NK-92 (cell line): ENCODE measurements at regions not wholly inside any gene's neighbourhood (a gene's known extent, or its start where the extent isn't known, plus 50 kb on each side); places are given as distances from the start of the nearest gene placed in this dataset.

ENCODE experiments used
- DNase-seq: peaks from one replicate; lab custom pipeline; 2025; ENCODE audit not compliant: unreplicated experiment; lab: John Stamatoyannopoulos, UW

DNA sequence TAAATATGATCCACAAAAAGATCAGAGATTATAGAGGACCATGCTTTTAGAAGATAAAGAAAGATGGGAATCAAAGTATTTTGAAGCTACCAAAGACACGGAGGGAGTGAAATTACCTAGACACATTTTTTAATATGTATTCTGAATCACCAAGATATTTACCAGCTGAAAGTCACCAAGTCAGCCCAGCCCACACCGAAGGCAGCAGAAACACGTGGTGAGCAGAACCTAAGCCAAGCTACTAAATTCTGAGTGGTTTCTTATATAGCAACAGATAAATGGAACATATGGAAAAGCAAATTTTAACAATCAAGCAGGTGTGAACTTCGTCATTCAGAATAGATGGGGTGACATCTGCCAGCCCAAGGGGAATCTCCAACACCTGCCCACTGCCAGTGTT, 134.7 kb upstream of the AKR1E2 start:
- no peak for DNase-seq

DNA sequence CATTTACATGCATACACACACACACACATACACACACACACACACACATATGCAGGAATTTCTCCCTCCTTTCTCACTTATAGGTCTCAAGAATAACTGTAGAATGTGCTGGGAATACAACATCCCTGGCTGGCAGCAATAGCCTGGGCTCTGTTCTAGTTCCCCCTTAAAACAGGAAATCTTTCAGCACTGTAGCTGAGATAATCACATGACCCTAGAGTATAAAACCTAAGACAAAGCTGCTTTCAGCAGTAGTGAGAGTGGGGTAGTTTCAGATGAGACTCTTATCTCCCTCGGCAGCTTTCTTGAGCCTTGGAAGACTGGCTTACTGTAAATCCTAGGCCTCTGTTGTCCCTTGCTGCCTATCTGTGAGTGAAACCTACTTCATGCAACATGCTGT, 137.4 kb upstream of the AKR1E2 start:
- DNase-seq: no peak

DNA sequence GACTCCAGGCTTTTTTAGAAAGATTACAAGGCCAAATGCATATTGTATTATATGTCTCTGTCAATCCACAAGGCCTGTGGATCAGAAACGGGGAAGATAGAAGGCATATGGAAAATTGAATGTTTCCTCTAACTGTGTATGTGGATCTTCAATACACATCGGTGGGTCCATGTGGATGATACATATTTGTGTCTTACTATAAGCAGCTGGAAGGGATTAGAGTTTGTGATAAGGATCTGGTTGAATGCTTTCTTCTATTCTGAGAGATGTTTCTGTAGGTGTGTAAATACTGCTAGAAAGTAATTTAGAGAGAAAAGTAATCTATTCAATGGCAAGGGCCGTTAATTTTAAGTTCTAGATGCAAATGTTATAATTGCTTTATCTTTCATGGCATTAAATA, 137.8 kb upstream of the AKR1E2 start:
- DNase-seq: no peak

GRCh38 chr10:4687397-4687796, 138.6 kb upstream of the AKR1E2 start:
- DNase-seq: no peak

- no peak for DNase-seq
These were observed 139.4 kb upstream of the AKR1E2 start for GRCh38 chr10:4686644-4686996.

- no peak for DNase-seq
These were observed 139.9 kb upstream of the AKR1E2 start for GRCh38 chr10:4685904-4686643.

- DNase-seq: no peak
These were observed 140.5 kb upstream of the AKR1E2 start for GRCh38 chr10:4685491-4685890.

DNA sequence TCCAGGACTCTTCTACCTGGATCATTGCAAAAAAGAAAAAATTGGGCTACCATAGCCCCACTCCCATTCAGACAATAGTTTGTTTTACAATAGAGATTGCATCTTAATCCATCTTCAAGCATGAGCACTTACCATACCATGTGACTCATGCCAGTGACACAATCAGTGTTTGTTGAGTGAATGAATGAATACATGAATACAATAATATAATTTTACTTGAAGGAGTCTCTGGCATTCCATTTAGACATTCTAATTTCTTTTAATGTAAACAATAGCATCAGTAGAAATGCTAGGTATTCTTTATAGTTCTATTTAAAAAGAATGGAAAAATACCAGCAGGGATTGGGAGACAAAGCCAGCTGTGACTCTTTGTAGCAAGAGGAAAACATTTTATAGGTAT, 141.6 kb upstream of the AKR1E2 start:
- DNase-seq: no peak

GRCh38 chr10:4683838-4684237, 142.2 kb upstream of the AKR1E2 start:
- no peak for DNase-seq

- no peak for DNase-seq
These were observed 142.9 kb upstream of the AKR1E2 start for GRCh38 chr10:4683137-4683536.

GRCh38 chr10:4678951-4679671, 146.9 kb upstream of the AKR1E2 start:
- no peak for DNase-seq

GRCh38 chr10:4678023-4678950, 147.7 kb upstream of the AKR1E2 start:
- no peak for DNase-seq

GRCh38 chr10:4677296-4678021, 148.5 kb upstream of the AKR1E2 start:
- DNase-seq: no peak

- DNase-seq: no peak
These were observed 149.4 kb upstream of the AKR1E2 start for GRCh38 chr10:4676566-4676965.

DNA sequence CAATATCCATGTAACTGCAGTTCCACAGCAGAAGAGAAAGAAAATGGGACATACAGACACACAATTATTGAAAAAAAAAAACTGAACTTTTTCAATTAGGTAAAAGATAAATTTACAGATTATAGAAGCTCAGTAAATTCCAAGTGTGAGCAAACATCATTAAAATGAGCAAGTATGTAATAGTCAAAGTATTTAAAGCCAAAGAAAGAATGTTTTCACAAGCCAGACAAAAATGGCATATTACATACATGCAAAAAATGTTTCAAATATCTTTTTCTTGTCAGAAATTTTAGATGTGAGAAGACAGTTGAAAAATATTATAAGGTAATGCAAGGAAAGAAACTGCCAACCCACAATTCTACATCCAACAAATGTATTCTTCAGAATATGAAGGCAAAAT, 150.2 kb upstream of the AKR1E2 start:
- no peak for DNase-seq

DNA sequence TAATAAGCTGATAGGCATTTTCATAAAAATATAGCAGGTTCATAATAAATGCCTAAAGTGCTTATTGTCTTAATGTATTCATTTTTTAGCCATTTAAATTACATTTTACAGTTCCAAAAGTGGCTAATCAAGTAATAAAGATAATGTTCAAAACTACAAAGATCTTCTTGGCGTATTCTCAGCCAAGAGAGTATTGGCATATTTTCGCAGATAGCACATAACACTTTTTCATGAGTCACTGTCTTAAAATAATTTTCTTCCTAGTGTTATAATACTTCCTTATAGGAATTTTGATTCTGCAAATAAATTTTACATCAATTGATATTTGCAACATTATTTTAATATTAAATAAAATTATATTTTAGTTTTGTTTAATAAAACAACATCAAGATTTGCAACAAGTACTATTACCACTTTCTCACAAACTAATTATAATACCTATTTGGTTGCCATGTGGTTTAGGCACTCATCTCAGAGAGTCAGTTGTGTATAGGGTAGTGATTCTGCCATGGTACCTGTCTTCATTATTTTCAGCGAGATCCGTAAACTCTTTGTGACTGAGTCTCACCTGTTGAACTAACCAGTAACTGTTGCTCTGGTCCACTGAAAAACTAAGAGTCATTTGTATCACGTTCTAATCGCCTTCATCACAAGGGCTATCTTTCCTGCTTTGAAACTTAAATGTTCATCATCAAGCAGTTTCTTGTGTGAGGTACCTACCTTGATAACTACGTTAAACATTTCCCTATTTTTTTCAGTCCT, 152.5 kb upstream of the AKR1E2 start:
- DNase-seq: no peak

- DNase-seq: no peak
These were observed 153.8 kb upstream of the AKR1E2 start for GRCh38 chr10:4672201-4672600.

DNA sequence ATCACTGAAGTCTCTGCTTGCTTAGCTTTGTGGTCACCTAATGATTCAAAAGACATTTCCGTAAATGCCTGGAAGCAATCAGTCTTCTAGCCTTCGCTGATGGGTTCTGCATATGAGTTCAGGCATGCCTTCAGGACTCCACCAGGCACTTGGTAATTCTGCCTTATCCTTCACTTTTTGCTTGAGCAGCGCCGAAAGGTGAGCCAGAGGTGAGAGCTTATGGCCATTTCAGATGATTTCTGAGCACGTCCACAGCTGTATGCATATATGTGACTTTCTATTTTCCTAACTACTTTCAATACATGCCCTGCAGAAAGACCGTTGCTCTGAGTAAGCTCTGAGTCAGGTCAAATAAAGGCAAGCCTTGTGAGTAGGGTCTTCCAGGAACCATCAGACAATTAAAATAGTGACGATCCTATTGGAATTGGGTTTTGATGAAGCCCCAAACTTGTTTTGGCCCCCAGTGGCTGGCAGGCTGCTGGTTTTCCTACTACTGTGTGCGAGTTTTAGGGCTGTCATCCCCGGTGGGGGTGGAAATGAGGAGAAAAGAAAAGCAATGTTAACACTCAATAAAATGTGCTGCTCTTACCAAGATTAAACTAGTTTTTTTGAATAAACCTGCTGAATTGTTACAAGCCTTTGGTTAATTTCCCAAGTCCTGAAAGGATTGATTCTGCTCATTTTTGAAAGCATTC, 154.4 kb upstream of the AKR1E2 start:
- no peak for DNase-seq

DNA sequence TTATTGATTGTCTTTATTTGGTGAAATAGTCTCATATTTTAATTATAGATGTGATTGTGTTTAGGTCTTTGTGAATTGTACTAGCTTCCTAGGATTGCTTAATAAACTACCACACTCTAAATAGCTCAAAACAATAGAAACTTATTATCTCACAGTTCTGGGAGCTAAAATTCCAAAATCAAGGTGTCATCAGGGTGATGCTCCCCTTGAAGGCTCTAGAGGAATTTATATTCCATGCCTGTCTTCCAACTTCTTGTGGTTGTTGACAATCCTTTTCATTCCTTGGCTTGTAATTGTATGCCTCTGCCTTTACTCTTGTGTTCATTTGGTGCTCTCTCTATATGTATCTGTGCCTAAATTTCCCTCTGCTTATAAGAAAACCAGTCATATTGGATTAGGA, 155.3 kb upstream of the AKR1E2 start:
- DNase-seq: no peak

DNA sequence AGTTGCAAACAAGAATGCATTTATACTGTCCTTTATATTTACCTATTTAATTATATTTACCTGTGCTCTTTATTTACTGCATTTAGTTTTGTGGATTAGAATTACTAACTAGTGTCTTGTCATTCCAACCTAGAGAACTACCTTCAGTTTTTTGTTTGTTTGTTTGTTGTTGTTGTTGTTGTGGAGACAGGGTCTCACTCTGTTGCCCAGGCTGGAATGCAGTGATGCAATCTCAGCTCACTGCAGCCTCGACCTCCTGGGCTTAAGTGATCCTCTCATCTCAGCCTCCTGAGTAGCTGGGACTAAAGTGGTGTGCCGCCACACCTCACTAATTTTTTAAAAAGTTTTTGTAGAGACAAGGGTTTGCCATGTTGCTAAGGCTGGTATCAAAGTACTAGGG, 156.4 kb upstream of the AKR1E2 start:
- DNase-seq: no peak
